Testis (tissue), 2 donors: ENCODE measurements at regions not wholly inside any gene's neighbourhood (a gene's known extent, or its start where the extent isn't known, plus 50 kb on each side); places are given as distances from the start of the nearest gene placed in this dataset.

Experiments
- POLR2A ChIP-seq: fragments of 450-650 bp; IDR thresholded peaks from one replicate; pipeline ENCODE4 v1.6.1; 2017; ENCODE audit warnings: antibody characterized with exemption, mild to moderate bottlenecking, moderate library complexity
- TF ChIP-seq, protein P1 (sequence below), 3 experiments: fragments of 450-650 bp in 2 of 3; fragments of 200-600 bp in 1 of 3; sonication (generic) in 1 of 3; IDR thresholded peaks; one replicate each; pipeline ENCODE4 v1.5.1; 2016 to 2019; ENCODE audit warnings: antibody characterized with exemption in 3 of 3, mild to moderate bottlenecking in 2 of 3, moderate library complexity in 1 of 3

DNA sequence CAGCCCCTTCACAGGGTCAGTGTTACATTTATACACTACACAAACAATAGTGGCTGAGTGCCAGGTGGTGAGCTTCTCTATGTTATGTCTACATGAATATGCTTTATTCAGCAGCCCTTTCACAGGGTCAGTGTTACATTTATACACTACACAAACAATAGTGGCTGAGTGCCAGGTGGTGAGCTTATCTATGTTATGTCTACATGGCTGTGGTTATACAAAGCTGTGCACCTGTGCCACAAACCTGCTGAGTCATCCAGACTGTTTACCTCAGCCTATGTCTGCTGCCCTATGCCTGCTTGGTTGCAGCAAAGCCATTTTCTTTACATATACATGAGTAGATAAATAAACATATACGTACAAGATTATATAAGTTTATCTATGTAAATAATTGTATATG is 76.5 kb downstream of the ZNF726 start:
- TF ChIP-seq, protein P1, sequence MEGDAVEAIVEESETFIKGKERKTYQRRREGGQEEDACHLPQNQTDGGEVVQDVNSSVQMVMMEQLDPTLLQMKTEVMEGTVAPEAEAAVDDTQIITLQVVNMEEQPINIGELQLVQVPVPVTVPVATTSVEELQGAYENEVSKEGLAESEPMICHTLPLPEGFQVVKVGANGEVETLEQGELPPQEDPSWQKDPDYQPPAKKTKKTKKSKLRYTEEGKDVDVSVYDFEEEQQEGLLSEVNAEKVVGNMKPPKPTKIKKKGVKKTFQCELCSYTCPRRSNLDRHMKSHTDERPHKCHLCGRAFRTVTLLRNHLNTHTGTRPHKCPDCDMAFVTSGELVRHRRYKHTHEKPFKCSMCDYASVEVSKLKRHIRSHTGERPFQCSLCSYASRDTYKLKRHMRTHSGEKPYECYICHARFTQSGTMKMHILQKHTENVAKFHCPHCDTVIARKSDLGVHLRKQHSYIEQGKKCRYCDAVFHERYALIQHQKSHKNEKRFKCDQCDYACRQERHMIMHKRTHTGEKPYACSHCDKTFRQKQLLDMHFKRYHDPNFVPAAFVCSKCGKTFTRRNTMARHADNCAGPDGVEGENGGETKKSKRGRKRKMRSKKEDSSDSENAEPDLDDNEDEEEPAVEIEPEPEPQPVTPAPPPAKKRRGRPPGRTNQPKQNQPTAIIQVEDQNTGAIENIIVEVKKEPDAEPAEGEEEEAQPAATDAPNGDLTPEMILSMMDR (IDR thresholded peaks at IDR 0.05) = no peak
- no peak for TF ChIP-seq POLR2A
